AG09309 (cell line): ENCODE measurements at regions not wholly inside any gene's neighbourhood (a gene's known extent, or its start where the extent isn't known, plus 50 kb on each side); places are given as distances from the start of the nearest gene placed in this dataset.
"Not testable (repeated sequence)": the region's sequence is repeated elsewhere in the genome, so short reads cannot be mapped to it uniquely, and the experiment has no call there.

Experiments
- DNase-seq: peaks from one replicate; pipeline ENCODE4 v3.0.0-alpha.2; 2010; ENCODE audit warnings: low read depth
- H3K4me3 ChIP-seq: 2 replicates; pipeline ENCODE4 v1.5.1; 2011; ENCODE audit warnings: mild to moderate bottlenecking, low read depth, low read length, moderate library complexity; ENCODE audit not compliant: control insufficient read depth
- CTCF ChIP-seq: IDR thresholded peaks from 2 replicates; pipeline ENCODE4 v1.5.1; 2011; ENCODE audit warnings: mild to moderate bottlenecking, low read depth, low read length, inconsistent platforms; ENCODE audit not compliant: insufficient read depth, control insufficient read depth; ENCODE audit errors: missing control alignments

- no peak for DNase-seq
- TF ChIP-seq CTCF: no peak
- no peak overlapping the region for H3K4me3 ChIP-seq
These were observed 367.4 kb downstream of the ZBBX start for GRCh38 chr3:167012691-167013090.

GRCh38 chr3:167008791-167009190 lies 371.3 kb downstream of the ZBBX start:
- TF ChIP-seq CTCF: no peak
- H3K4me3 ChIP-seq: no peak overlapping the region

GRCh38 chr3:167001374-167001773 lies 378.7 kb downstream of the ZBBX start:
- no peak overlapping the region for H3K4me3 ChIP-seq
- TF ChIP-seq CTCF: no peak
- DNase-seq: no peak

More at GRCh38 chr3:167008791-167009190, 371.3 kb downstream of the ZBBX start:
- DNase-seq: no peak

- TF ChIP-seq CTCF: no peak
- DNase-seq: no peak
- H3K4me3 ChIP-seq: no peak overlapping the region
These were observed 387.0 kb downstream of the ZBBX start for GRCh38 chr3:166993015-166993630.

- no peak overlapping the region for H3K4me3 ChIP-seq
- no peak for TF ChIP-seq CTCF
- DNase-seq: no peak
These were observed 394.1 kb downstream of the ZBBX start for GRCh38 chr3:166986000-166986399.

- not testable (repeated sequence) for H3K4me3 ChIP-seq, DNase-seq
These were observed 404.3 kb downstream of the ZBBX start for GRCh38 chr3:166975796-166976195.

- not testable (repeated sequence) for DNase-seq, H3K4me3 ChIP-seq
These were observed 412.4 kb downstream of the ZBBX start for GRCh38 chr3:166967714-166968113.

- H3K4me3 ChIP-seq: no peak overlapping the region
- no peak for TF ChIP-seq CTCF
- DNase-seq: no peak
These were observed 417.2 kb downstream of the ZBBX start for GRCh38 chr3:166962911-166963310.
